Lung (tissue), 11 donors: ENCODE measurements at regions not wholly inside any gene's neighbourhood (a gene's known extent, or its start where the extent isn't known, plus 50 kb on each side); places are given as distances from the start of the nearest gene placed in this dataset.

ENCODE experiments used
- ATAC-seq: fragments of 200-7000 bp; cut with Tn5 transposase; one replicate; pipeline ENCODE4 v1.9.1; 2020; ENCODE audit warnings: moderate number of reproducible peaks; ENCODE audit not compliant: insufficient read depth, low FRiP score
- DNase-seq, 3 donors: peaks; one replicate each; pipeline ENCODE4 v3.0.0-alpha.2; 2013 to 2017
- H3K27ac ChIP-seq, 2 donors: one replicate each; pipeline ENCODE4 v1.5.1; 2013; ENCODE audit warnings: mild to moderate bottlenecking in 2 of 2, moderate library complexity in 2 of 2, control low read depth in 1 of 2, inconsistent platforms in 1 of 2, low read depth in 1 of 2, low read length in 1 of 2
- H3K27me3 ChIP-seq, 3 donors: one replicate each; pipeline ENCODE4 v1.5.1; 2013; ENCODE audit warnings: low read length in 2 of 3; ENCODE audit not compliant: control insufficient read depth in 3 of 3, insufficient read depth in 3 of 3
- H3K36me3 ChIP-seq, 4 donors: one replicate each; pipeline ENCODE4 v1.5.1; 2013; ENCODE audit warnings: low read length in 4 of 4, mild to moderate bottlenecking in 1 of 4, moderate library complexity in 1 of 4; ENCODE audit not compliant: control insufficient read depth in 4 of 4, insufficient read depth in 4 of 4
- H3K4me1 ChIP-seq, 5 donors: one replicate each; pipeline ENCODE4 v1.5.1; 2013; ENCODE audit warnings: low read length in 5 of 5, mild to moderate bottlenecking in 2 of 5, moderate library complexity in 1 of 5; ENCODE audit not compliant: control insufficient read depth in 5 of 5, insufficient read depth in 5 of 5
- H3K4me3 ChIP-seq: one replicate; pipeline ENCODE4 v1.5.1; 2013; ENCODE audit warnings: mild to moderate bottlenecking, control low read depth, moderate library complexity
- H3K9ac ChIP-seq, 2 donors: one replicate each; pipeline ENCODE4 v1.5.1; 2013; ENCODE audit warnings: low read length in 2 of 2, control low read depth in 1 of 2; ENCODE audit not compliant: insufficient read depth in 1 of 2
- H3K9me3 ChIP-seq, 4 donors: one replicate each; pipeline ENCODE4 v1.5.1; 2013; ENCODE audit warnings: low read length in 3 of 4, mild to moderate bottlenecking in 1 of 4, moderate library complexity in 1 of 4; ENCODE audit not compliant: control insufficient read depth in 4 of 4, insufficient read depth in 3 of 4
- WGBS, 2 donors: extraction: QIAGEN DNeasy Blood & Tissue Kit; methylation state at CpG; one replicate each; pipeline ENCODE4 v1.1.7; 2013; 5-methylcytosine and 5-hydroxymethylcytosine counted together
- TF ChIP-seq, protein P1 (sequence below): IDR thresholded peaks from 2 replicates; pipeline ENCODE4 v1.5.1; 2012; ENCODE audit warnings: mild to moderate bottlenecking; ENCODE audit errors: control extremely low read depth, extremely low read depth
- donor health status: control.
- donor health status: control.
- donor health status: Bipolar disorder and iron deficiency.
- donor health status: healthy.
- donor health status: DM: yes; HTN: yes; CAD: no.

- DNase-seq: no peak
- H3K27me3 ChIP-seq: no peaks in the 10 kb centered on the region
Observed at GRCh38 chr1:38430949-38431348, 384.4 kb upstream of the POU3F1 start.

DNA sequence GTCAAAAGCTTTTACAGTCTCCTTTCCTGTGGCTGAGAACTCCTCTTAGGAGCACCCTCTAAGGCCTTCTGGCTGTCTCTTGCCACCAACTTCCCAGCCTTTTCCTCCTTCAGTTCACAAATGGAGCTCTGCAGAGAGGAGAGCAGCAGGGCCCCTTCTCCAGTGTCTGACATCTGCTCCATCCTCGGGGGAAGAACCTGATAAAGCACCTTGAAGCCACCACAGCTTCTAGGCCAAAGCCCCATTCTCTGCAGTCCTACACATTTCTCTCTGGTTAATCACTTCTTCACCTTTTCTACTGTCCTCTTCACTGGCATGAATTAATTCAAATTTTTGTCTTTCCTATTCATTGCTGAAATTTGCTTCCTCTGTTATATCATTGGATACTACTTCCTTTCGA is 378.1 kb upstream of the POU3F1 start:
- TF ChIP-seq, protein P1, sequence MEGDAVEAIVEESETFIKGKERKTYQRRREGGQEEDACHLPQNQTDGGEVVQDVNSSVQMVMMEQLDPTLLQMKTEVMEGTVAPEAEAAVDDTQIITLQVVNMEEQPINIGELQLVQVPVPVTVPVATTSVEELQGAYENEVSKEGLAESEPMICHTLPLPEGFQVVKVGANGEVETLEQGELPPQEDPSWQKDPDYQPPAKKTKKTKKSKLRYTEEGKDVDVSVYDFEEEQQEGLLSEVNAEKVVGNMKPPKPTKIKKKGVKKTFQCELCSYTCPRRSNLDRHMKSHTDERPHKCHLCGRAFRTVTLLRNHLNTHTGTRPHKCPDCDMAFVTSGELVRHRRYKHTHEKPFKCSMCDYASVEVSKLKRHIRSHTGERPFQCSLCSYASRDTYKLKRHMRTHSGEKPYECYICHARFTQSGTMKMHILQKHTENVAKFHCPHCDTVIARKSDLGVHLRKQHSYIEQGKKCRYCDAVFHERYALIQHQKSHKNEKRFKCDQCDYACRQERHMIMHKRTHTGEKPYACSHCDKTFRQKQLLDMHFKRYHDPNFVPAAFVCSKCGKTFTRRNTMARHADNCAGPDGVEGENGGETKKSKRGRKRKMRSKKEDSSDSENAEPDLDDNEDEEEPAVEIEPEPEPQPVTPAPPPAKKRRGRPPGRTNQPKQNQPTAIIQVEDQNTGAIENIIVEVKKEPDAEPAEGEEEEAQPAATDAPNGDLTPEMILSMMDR: no peak
- Histone ChIP-seq H3K4me3 (no peak overlapping the region), H3K27ac (no peak overlapping the region), H3K4me1 (no peaks in the 10 kb centered on the region), H3K27me3 (no peaks in the 10 kb centered on the region), H3K9me3 (no peaks in the 10 kb centered on the region), H3K36me3 (no peaks in the 10 kb centered on the region), H3K9ac (no peak overlapping the region)
- ATAC-seq (no peak), DNase-seq (no peak)
- WGBS, 2 donors: 80 to 90% methylated on average over 2 of the region's 2 CpGs

More at GRCh38 chr1:38430949-38431348, 384.4 kb upstream of the POU3F1 start:
- Histone ChIP-seq H3K4me3 (no peak overlapping the region), H3K9me3 (no peaks in the 10 kb centered on the region), H3K27ac (no peak overlapping the region), H3K9ac (no peak overlapping the region), H3K36me3 (no peaks in the 10 kb centered on the region), H3K4me1 (no peaks in the 10 kb centered on the region)
- ATAC-seq: no peak
- TF ChIP-seq, protein P1: no peak

DNA sequence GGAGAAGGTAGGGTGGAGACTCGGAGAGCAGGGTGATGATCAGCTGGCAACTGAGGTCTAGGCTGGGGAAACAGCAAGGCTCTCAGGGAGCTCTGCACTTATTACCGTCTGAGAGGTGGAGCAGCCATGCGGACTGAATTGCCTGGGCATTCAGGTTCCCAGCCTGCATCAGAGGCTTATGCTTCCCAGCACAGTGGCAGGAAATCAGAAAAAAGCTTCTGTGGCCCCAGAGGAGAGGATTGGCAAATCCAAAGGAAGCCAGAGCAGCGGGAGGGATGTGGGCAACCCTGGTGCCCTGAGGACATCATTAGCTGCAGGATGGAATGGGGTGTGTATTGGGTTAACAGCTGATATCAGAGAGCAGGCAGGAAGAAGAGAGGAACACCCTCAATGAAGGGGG is 374.1 kb upstream of the POU3F1 start:
- no peak overlapping the region for H3K27ac ChIP-seq
- no peaks in the 10 kb centered on the region for H3K36me3 ChIP-seq
- ATAC-seq (no peak), DNase-seq (no peak)
- WGBS, 2 donors: 84 to 88% methylated on average over 4 of the region's 4 CpGs
- H3K4me1 ChIP-seq: peaks cover 0 to 3% (median 0%) of the 10 kb centered on the region in 5 donors
- TF ChIP-seq, protein P1: no peak
- H3K9me3 ChIP-seq: no peaks in the 10 kb centered on the region
- no peak overlapping the region for H3K9ac ChIP-seq
- no peak overlapping the region for H3K4me3 ChIP-seq
- no peaks in the 10 kb centered on the region for H3K27me3 ChIP-seq
